ENCODE measurements at regions not wholly inside any gene's neighbourhood (a gene's known extent, or its start where the extent isn't known, plus 50 kb on each side); places are given as distances from the start of the nearest gene placed in this dataset.
"Not testable (repeated sequence)": the region's sequence is repeated elsewhere in the genome, so short reads cannot be mapped to it uniquely, and the experiment has no call there.

DNA sequence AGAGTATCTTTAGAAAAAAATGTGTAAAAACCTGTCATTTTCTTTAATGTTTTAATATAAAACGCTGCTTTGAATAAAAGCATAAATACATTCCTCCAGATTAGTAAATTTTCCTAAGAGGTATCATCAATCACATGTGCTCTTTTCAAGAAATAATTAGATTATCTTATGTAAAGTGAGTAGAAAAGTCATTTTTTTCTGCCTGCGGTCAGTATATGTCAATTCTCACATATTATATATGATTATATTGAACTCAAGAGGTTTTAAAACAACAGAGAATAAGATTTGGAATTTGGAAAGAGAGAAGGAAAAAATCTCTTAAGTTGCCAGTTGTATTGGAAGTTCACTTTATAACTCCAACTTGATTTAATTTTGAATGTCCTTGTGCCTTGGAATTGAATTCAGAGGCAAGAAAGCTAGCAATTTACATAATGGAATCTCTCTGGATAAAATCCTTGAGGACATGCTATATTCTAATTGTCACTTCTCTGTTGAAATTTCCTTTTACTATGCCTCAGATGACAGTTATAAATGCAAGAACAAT, 740.1 kb upstream of the SPRY2 start:
- no peak for DNase-seq

DNA sequence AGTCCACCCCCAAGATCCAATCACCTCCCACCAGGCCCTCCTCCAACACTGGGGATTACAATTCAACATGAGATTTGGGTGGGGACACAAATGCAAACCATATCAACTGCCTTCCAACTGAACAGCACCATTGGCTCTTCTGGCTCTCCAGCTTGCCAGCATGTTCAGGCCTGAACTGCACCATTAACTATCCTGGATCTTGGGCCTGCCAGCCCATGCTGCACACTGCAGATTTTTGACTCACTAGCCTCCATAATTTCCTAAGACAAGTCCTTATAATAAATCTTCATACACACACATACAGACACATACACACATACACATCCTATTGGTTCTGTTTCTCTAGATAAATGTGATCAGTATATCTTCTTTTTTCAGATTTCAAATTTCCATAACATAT, 737.1 kb upstream of the SPRY2 start:
- no peak for DNase-seq

DNA sequence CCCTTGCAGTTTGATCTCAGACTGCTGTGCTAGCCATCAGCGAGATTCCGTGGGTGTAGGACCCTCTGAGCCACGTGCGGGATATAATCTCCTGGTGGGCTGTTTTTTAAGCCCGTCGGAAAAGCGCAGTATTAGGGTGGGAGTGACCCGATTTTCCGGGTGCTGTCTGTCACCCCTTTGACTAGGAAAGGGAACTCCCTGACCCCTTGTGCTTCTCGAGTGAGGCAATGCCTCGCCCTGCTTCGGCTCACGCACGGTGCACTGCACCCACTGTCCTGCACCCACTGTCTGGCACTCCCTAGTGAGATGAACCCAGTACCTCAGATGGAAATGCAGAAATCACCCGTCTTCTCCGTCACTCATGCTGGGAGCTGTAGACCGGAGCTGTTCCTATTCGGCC, 728.9 kb upstream of the SPRY2 start:
- DNase-seq: not testable (repeated sequence)

DNA sequence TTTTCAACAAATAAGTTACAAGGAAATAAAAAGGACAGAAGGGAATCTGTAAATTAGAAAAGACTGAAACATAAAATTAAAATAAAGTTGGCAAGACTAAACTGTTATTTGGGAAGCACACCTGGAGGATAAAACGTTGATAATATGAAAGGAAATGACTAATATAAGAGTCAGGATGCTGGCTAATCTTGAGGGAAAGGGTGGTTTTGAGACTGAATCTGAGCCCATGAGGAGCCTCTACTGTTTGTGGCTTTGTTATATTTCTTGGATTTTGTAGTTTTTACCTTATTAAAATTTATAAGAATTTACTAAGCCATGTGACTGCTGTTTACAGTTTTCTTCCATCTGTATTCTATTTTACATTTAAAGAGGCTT, 718.0 kb upstream of the SPRY2 start:
- no peak for DNase-seq

DNA sequence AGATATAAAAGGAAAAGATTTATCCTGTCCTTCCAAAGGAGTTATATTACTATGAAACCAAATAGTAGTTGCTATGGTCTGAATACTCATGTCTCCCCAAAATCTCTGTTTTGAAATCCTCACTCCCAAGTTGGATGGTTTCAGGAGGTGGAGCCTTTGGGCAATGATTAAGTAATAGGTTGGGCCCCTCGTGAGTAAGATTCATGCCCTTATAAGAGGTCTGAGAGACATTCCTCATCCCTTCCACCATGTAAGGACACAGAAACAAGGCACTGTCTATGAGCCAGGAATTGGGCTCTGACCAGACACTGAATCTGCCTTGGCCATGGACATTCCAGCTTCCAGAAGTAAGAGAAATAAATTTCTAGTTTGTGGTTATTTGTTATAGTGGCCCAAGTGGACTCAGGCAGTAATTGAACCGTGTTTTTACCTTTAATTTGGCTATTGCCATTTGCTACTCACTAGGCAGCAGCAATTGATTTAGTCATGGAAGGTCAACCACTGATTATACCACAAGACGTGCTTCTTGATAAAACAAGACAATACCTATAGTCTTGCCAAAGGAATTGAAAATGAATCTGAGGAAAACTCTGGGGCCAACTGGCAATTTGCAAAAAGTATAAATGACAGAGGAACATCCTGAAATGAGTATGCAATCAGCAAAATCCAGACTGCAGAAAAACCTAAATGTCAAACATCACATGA, 717.4 kb upstream of the SPRY2 start:
- no peak for DNase-seq

DNA sequence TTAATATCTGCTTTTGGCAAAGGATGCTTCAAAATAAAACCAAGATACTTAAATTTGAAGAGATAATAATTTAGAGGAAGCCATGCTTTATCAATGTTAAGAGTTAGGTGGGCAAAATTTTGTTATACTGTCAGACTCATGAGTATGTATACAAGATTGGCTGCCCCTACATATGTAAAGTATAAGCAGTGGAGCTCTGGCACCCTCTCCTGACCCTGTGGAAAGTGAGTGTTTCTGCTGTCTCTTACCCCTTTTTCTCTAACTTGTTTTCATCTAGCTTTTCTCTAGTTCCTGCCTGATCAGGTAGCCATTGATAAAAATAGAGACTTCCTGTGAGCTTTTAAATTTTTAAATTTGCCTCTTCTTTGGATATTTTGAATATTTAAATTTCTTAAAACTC, 710.9 kb upstream of the SPRY2 start:
- no peak for DNase-seq

DNA sequence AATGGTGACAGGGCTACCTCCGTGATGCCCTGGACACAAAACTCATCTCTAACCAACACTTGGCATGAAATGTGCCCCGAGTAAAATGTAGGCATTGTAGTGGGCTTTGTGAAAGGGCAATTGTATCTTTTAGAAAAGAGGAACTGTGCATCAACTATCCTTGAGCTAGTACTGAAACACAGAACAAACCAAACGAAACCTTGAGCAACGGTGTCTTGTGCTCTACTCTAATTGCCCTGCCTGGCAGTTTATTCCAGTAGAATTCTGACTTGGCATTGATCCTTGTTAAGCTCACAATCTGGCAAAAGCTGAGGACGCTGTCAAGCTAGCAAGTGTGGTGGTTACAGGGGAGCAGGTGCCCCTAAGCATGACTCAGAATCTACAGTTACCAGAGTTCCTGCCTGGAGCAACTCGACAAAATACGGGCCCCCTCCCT, 707.1 kb upstream of the SPRY2 start:
- DNase-seq: peak in 19 of 56 donors; percentile 1 to 57 (median 24)

DNA sequence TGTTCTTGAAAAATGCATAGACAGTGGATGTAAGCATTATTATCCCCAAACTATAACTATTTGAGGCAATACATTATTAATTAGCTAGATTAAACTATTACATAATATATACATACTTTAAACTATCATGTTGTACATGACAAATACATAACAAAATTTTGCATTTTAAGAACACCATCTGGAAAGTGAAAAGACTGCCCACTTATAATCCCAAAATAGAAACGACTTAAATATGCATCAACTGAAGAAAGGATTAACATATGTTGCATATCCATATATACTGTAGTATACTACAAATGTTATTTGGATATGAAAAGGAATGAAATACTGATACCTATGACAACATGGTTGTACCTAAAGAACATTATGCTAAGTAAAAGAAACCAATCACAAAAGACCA, 700.8 kb upstream of the SPRY2 start:
- no peak for DNase-seq

DNA sequence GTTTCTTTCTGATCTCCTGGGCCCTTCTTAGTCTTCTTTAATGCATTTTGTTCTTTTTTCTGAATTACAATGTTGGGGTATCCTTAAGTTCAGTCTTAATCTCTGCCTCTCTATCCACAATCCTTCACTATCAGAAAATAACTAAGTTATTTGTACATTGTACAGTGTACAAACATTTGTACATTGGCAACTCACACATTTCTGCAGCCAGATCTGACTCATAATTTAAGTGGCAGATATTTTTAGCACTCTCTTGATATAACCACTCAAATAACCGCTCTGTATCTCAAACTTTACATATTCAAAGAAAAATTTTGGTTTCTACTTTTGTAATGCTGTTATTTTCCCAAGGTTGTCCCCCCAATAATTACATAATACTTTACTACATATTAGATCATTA, 691.1 kb upstream of the SPRY2 start:
- DNase-seq: no peak

DNA sequence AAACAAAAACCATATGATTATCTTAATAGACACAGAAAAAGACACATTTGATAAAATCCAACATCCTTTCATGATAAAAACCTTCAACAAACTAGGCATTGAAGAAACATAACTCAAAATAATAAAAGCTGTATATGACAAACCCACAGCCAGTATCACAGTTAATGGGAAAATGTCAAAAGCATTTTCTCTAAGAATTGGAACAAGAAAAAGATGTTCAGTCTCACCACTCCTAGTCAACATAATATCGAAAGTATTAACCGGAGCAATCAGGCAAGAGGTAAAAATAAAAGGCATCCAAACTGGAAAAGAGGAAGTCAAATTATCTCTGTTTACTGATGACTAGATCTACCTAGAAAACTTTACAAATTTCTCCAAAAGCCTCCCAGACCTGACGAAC, 684.2 kb upstream of the SPRY2 start:
- no peak for DNase-seq

DNA sequence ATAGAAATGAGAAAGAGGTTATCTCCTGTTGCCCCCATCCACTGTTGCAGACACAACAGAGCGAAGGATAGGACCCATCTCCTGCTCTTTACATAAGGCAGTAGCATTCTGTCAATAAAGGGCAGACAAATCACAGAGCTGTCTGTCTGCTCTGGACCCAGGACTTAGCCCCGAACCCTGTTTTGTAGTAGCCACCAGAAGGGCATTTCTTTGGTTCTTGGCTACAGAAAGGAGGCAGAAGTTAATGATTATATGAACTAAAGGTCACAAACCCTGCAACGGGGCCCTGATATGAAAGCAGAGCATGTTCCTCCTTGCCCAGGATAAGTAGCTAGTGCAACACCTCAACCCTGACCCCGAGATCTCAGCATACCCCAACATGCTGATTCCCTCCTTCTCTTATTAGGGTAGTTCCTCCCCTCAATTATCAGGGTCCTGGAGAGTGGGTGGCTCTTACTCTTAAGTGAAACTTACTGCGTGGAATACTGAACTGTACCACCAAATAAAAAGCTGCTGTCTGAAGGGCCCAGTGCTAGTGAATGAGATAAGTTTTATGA, 680.4 kb upstream of the SPRY2 start:
- DNase-seq: no peak

DNA sequence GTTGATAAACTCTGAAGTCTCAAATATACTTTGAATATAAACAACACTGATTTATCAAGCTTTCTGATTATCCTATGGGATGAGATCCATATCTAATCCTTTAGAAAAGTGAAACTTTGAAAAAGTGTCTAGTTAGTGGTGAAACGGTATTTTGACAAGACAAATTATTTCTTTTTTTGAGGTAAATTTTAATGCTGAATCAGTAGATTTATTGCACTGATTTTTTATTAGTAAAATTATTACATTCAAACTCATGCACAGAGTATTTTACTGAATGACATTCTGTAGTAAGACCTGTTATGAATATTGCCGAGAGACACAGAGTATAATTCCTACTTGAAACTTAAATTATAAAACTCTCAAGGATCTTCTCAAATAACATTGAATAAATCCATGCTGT, 679.1 kb upstream of the SPRY2 start:
- DNase-seq: no peak

DNA sequence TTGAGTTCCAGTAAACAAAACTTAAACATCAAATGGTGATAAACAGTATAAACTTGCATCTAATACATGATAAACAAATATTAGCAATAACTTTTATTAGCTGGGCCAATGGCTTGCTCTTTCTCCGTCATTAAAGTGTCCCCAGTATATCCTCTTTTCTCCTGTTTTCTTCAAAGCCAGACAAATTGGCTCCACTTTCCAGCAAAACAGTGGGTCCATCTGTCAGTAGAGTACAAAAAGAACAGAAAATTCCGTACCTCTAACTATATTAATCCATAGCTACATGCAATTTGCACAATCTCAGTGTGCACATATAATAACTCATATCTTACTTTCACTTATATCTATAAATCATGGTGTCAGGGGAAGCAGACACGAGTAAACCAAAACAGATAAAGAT, 678.0 kb upstream of the SPRY2 start:
- DNase-seq: no peak

DNA sequence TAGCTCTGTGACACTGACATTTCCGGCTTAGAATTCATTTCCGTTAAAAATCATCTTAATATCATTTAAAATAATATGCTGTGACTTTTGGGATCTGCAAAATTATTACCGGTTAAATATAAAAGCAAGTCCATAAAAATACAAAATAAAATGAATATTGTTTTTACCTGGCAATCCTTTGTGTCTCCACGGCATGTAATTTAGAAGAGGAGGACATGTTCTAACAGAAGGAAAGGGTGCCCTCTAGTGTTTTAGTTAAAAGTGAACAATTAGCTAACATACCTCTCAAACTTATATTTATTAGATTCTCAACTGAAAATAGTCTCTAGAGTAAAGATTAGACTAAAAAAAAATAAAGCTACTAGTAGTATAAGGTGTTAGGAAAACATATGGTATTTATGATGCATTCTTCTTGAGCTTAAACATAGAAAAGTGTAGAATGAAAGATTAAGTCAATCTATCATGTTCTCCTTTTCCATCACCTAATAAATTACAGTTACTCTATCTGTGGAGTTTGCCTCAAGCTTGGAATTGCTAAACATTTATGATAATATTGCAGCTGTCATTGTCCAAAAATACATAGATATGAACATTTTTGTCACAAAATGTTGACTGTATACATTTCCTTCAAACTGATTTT, 676.7 kb upstream of the SPRY2 start:
- DNase-seq: peak in 1 of 56 donors; percentile 7

DNA sequence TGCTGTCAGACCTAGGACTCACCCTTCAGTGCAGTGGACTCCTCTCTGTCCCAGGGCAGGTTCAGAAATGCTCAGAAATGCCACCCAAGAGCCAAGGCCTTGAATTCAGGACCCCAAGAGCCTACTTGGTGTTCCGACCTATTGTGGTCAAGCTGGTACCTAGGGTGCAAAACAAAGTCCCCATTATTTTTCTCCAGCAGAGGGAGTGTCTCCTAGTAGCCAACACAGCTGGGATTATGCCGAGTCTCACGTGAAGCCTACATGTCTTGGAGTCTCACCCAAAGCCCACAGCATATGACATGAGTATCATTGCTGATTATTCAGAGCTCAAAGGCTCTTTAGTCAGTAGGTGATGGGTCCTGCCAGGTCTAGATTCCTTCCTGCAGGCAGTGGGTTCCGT, 671.1 kb upstream of the SPRY2 start:
- DNase-seq: no peak

DNA sequence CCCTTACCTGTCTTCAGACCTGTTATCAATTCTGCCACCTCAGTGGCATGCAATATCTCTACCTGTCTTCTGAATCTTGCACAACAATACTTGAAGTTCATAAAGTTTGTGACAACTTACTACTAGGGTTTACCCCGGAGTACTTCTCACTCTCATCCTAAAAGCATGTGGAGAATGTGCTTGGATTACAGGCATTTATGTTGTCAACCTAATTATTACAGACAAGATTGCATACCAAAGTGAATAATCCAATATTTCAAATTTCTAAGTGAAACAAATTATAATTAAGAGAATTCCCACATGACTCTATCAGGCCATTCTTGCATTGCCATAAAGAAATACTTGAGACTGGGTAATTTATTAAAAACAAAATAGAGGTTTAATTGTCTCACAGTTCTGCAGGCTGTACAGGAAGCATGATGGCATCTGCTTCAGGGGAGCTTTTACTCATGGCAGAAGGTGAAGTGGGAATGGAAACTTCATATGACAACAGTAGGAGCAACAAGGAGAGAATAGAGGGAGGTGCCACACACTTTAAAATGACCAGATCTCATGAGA, 661.0 kb upstream of the SPRY2 start:
- DNase-seq: no peak

DNA sequence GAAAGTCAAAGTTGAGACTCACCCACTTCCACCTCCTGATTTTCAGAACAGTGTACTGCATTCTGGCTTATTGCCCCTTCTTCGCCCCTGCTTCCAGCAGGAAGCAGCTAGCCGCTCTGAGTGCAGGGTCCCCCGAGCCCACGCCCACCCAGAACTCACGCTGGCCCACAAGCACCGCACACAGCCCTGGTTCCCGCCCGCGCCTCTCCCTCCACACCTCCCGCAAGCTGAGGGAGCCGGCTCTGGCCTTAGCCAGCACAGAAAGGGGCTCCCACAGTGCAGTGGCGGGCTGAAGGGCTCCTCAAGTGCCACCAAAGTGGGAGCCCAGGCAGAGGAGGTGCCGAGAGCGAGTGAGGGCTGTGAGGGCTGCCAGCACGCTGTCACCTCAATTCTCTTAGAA, 657.7 kb upstream of the SPRY2 start:
- not testable (repeated sequence) for DNase-seq

DNA sequence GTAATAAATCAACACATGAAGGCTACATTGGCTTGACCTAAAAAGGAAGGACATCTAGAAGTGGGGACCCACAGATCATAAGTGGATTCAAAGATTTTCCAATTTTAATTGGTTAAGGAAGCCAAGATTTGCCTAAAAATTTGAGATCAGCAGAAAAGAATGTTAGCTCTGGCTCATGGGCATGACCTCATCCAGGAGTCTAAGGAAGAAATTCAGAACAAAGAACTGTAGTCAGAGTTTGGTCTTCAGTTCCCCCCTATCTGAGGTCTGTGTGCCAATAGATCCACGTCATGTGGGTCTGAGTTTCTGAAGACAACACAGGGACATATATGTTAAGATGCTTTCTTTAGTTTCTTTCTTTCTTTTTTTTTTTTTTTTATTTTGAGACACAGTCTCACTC, 648.8 kb upstream of the SPRY2 start:
- DNase-seq: no peak

DNA sequence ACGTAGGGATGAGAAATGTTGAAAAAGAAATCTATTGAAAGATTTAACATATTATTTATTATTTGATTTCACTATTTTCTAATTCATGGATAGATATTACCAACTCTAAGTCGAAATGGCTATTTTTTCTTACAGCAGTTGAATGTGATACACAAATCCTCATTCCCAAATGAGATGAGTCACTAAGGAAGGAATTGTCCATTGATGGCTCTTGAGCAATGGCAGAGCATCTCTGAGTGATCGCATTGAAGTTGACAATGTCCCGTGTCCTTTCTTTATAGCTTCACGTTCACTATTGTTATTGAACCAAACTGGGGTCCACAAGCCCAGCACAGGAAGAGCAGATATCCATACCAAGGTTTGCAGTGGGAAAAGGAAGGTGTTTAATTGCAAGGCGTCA, 648.3 kb upstream of the SPRY2 start:
- DNase-seq: peak in 1 of 56 donors; percentile 1

DNA sequence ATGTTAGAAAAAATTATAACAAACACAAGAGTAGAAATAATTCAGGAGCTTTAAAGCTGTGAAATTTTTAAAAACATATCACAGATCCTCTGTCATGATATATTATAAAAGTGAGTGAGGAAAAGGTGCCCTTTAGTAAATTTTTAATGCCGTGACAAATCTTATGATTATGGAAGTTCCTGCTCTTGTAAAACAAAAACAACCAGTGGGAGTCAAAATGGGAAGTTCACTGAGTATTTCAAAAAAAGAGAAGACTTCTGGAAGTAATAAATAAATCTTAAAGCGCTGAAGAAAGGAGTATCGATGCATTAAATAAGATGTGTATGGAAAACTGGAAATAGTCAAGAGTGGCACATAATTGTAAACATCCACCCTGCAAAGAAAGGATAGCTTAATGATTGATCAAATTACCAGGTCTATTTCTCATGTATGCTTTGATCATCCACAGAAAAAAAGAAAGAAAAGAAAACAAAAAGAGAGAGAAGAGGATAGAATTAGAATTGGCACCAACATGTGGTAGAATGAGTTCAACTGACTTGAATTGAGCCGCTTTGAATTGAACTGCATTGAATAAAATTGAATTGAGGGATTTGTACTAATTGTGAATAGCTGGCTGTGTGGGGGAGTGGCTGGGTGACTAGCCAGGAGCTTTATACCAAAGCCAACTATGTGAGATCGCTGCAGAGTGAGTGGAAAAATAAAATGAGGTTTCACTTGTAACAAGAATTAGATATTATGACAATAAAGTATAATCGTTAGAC, 647.6 kb upstream of the SPRY2 start:
- DNase-seq: peak in 28 of 56 donors; percentile 1 to 62 (median 8)

DNA sequence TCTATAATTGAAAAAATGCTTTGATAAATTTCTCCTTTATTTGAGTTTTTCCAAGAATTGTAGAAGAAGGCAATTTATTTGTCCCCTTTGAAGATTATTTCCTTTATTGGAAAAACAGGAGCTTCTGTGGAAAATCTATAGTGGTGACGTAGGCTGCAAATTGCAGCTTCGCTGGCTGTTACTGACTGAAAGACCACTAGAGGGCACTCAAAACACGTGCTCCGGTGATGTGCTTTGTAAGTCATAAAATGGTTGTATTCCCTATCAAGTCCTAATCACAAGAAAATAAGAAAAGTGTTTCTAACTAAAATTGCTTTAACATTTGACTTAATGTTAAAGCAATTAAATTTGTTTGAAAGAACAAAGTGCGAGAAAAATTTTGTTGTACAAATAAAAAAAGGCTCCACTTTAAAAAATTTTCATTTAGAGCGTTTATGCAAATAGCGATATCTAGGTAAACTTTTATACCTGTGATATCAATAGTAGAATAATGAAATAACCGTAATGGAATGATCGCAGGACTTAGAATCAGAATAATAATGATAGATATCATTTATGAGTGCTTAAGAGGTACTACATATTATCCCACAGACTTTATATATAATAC, 638.2 kb upstream of the SPRY2 start:
- DNase-seq: peak in 39 of 56 donors; percentile 0 to 70 (median 13)
